ENCODE measurements at regions not wholly inside any gene's neighbourhood (a gene's known extent, or its start where the extent isn't known, plus 50 kb on each side); places are given as distances from the start of the nearest gene placed in this dataset.

- no peak overlapping the region for H3K9ac ChIP-seq (ENCODE audit: insufficient read depth in 1 of 2, low read length in 2 of 2)
- ATAC-seq (ENCODE audit: insufficient read depth, low FRiP score) (no peak), DNase-seq (no peak)
- H3K4me1 ChIP-seq (ENCODE audit: control insufficient read depth in 5 of 5, insufficient read depth in 5 of 5, low read length in 5 of 5): no peaks in the 10 kb centered on the region
- no peaks in the 10 kb centered on the region for H3K27me3 ChIP-seq (ENCODE audit: control insufficient read depth in 3 of 3, insufficient read depth in 3 of 3, low read length in 2 of 3)
- no peak for TF ChIP-seq CTCF (IDR thresholded peaks at IDR 0.05; ENCODE audit: control extremely low read depth, extremely low read depth)
- peaks cover 0 to 3% (median under 1%) of the 10 kb centered on the region in 4 donors for H3K9me3 ChIP-seq (ENCODE audit: control insufficient read depth in 4 of 4, insufficient read depth in 3 of 4, low read length in 3 of 4)
- H3K4me3 ChIP-seq: no peak overlapping the region
- no peaks in the 10 kb centered on the region for H3K36me3 ChIP-seq (ENCODE audit: control insufficient read depth in 4 of 4, insufficient read depth in 4 of 4, low read length in 4 of 4)
- no peak overlapping the region for H3K27ac ChIP-seq (ENCODE audit: low read depth in 1 of 2, low read length in 1 of 2)
Observed at GRCh38 chr14:27211741-27212140, 613.9 kb upstream of the NOVA1 start.

GRCh38 chr14:27222671-27223070 is 624.8 kb upstream of the NOVA1 start:
- Histone ChIP-seq H3K4me3 (no peak overlapping the region), H3K9me3 (ENCODE audit: control insufficient read depth in 4 of 4, insufficient read depth in 3 of 4, low read length in 3 of 4) (peaks cover 0 to 4% (median 3%) of the 10 kb centered on the region in 4 donors), H3K27me3 (ENCODE audit: control insufficient read depth in 3 of 3, insufficient read depth in 3 of 3, low read length in 2 of 3) (no peaks in the 10 kb centered on the region), H3K36me3 (ENCODE audit: control insufficient read depth in 4 of 4, insufficient read depth in 4 of 4, low read length in 4 of 4) (no peaks in the 10 kb centered on the region), H3K27ac (ENCODE audit: low read depth in 1 of 2, low read length in 1 of 2) (no peak overlapping the region), H3K4me1 (ENCODE audit: control insufficient read depth in 5 of 5, insufficient read depth in 5 of 5, low read length in 5 of 5) (no peaks in the 10 kb centered on the region), H3K9ac (ENCODE audit: insufficient read depth in 1 of 2, low read length in 2 of 2) (no peak overlapping the region)
- WGBS, 2 donors: 83 to 94% methylated on average over 2 of the region's 2 CpGs
- DNase-seq (no peak), ATAC-seq (ENCODE audit: insufficient read depth, low FRiP score) (no peak)
- no peak for TF ChIP-seq CTCF (IDR thresholded peaks at IDR 0.05; ENCODE audit: control extremely low read depth, extremely low read depth)

- no peak for TF ChIP-seq CTCF (IDR thresholded peaks at IDR 0.05; ENCODE audit: control extremely low read depth, extremely low read depth)
- no peaks in the 10 kb centered on the region for H3K4me1 ChIP-seq (ENCODE audit: control insufficient read depth in 5 of 5, insufficient read depth in 5 of 5, low read length in 5 of 5)
- peaks cover 0 to 4% (median 3%) of the 10 kb centered on the region in 4 donors for H3K9me3 ChIP-seq (ENCODE audit: control insufficient read depth in 4 of 4, insufficient read depth in 3 of 4, low read length in 3 of 4)
- no peak for DNase-seq
- no peak for ATAC-seq (ENCODE audit: insufficient read depth, low FRiP score)
- no peak overlapping the region for H3K27ac ChIP-seq (ENCODE audit: low read depth in 1 of 2, low read length in 1 of 2)
- no peaks in the 10 kb centered on the region for H3K27me3 ChIP-seq (ENCODE audit: control insufficient read depth in 3 of 3, insufficient read depth in 3 of 3, low read length in 2 of 3)
- H3K9ac ChIP-seq (ENCODE audit: insufficient read depth in 1 of 2, low read length in 2 of 2): no peak overlapping the region
- no peaks in the 10 kb centered on the region for H3K36me3 ChIP-seq (ENCODE audit: control insufficient read depth in 4 of 4, insufficient read depth in 4 of 4, low read length in 4 of 4)
- H3K4me3 ChIP-seq: no peak overlapping the region
Observed at GRCh38 chr14:27223906-27224305, 626.1 kb upstream of the NOVA1 start.

GRCh38 chr14:27228053-27228452 is 630.2 kb upstream of the NOVA1 start:
- Histone ChIP-seq H3K4me3 (no peak overlapping the region), H3K9me3 (ENCODE audit: control insufficient read depth in 4 of 4, insufficient read depth in 3 of 4, low read length in 3 of 4) (no peaks in the 10 kb centered on the region), H3K9ac (ENCODE audit: insufficient read depth in 1 of 2, low read length in 2 of 2) (no peak overlapping the region), H3K4me1 (ENCODE audit: control insufficient read depth in 5 of 5, insufficient read depth in 5 of 5, low read length in 5 of 5) (no peaks in the 10 kb centered on the region), H3K27me3 (ENCODE audit: control insufficient read depth in 3 of 3, insufficient read depth in 3 of 3, low read length in 2 of 3) (no peaks in the 10 kb centered on the region), H3K27ac (ENCODE audit: low read depth in 1 of 2, low read length in 1 of 2) (no peak overlapping the region), H3K36me3 (ENCODE audit: control insufficient read depth in 4 of 4, insufficient read depth in 4 of 4, low read length in 4 of 4) (no peaks in the 10 kb centered on the region)
- TF ChIP-seq CTCF (IDR thresholded peaks at IDR 0.05; ENCODE audit: control extremely low read depth, extremely low read depth): no peak
- DNase-seq: no peak
- ATAC-seq (ENCODE audit: insufficient read depth, low FRiP score): no peak

Measured in lung (tissue), 11 donors.